H1 (cell line): ENCODE measurements at regions not wholly inside any gene's neighbourhood (a gene's known extent, or its start where the extent isn't known, plus 50 kb on each side); places are given as distances from the start of the nearest gene placed in this dataset.

Source experiments
- CTCF ChIA-PET: fragments of 300-600 bp; sonication (Branson Sonifier 250); formaldehyde crosslinking; loops from one replicate; lab custom pipeline; 2021; ENCODE audit not compliant: partially characterized antibody; lab: Charles Lee
- POLR2A ChIA-PET: fragments of 300-600 bp; sonication (Branson Sonifier 250); formaldehyde crosslinking; loops from one replicate; lab custom pipeline; 2021; ENCODE audit warnings: inconsistent platforms; ENCODE audit not compliant: partially characterized antibody; lab: Charles Lee
- DNase-seq, 2 experiments: peaks; one replicate each; pipeline versions ENCODE4 v3.0.0 to v3.0.0-alpha.2; 2010 to 2022; ENCODE audit warnings: low spot score in 2 of 2, low read depth in 1 of 2, mixed read lengths in 1 of 2
- FAIRE-seq: peaks from 2 replicates; lab custom pipeline; 2011; peaks lifted over from hg19 to GRCh38; lab: Jason Lieb, UNC
- H2AFZ ChIP-seq: 2 replicates; pipeline ENCODE4 v1.8.1; 2012; ENCODE audit warnings: low read length, inconsistent platforms
- H2AK5ac ChIP-seq: 2 replicates; pipeline ENCODE4 v1.6.1; 2013; ENCODE audit warnings: low read depth, low read length
- H2BK120ac ChIP-seq: replicated peaks from 2 replicates; pipeline ENCODE3; 2013; ENCODE audit warnings: low read depth, low read length, inconsistent platforms
- H2BK12ac ChIP-seq: 2 replicates; pipeline ENCODE4 v1.6.1; 2013; ENCODE audit warnings: low read depth, low read length
- H2BK15ac ChIP-seq: 2 replicates; pipeline ENCODE4 v1.6.1; 2013; ENCODE audit warnings: low read length
- H2BK20ac ChIP-seq: 2 replicates; pipeline ENCODE4 v1.6.1; 2013; ENCODE audit warnings: low read length
- H2BK5ac ChIP-seq: 2 replicates; pipeline ENCODE4 v1.6.1; 2013; ENCODE audit warnings: low read depth, low read length
- H3K14ac ChIP-seq: 2 replicates; pipeline ENCODE4 v1.6.1; 2013; ENCODE audit warnings: inconsistent platforms; ENCODE audit not compliant: insufficient read length
- H3K18ac ChIP-seq: 2 replicates; pipeline ENCODE4 v1.6.1; 2013; ENCODE audit warnings: low read length; ENCODE audit errors: extremely low read depth
- H3K23ac ChIP-seq: 2 replicates; pipeline ENCODE4 v1.6.1; 2013; ENCODE audit warnings: inconsistent platforms; ENCODE audit not compliant: insufficient read length
- H3K23me2 ChIP-seq: 2 replicates; pipeline ENCODE4 v1.6.1; 2013; ENCODE audit warnings: low read depth, low read length
- H3K27ac ChIP-seq: 2 replicates; pipeline ENCODE4 v1.6.1; 2011; ENCODE audit warnings: low read depth, low read length, inconsistent platforms
- H3K27me3 ChIP-seq, 4 experiments: replicated peaks in 1 of 4; 1 replicate in 1 of 4; 2 replicates in 3 of 4; pipeline versions ENCODE4 v1.6.1 to v1.8.1; 2011 to 2013; ENCODE audit warnings: low read length in 3 of 4, mild to moderate bottlenecking in 3 of 4, inconsistent platforms in 2 of 4, mixed read lengths in 2 of 4, moderate library complexity in 1 of 4; ENCODE audit not compliant: control insufficient read depth in 3 of 4, insufficient read depth in 3 of 4; ENCODE audit errors: extremely low read depth in 1 of 4
- H3K36me3 ChIP-seq, 4 experiments: 2 replicates each; pipeline versions ENCODE4 v1.6.1 to v1.8.1; 2011 to 2013; ENCODE audit warnings: mild to moderate bottlenecking in 4 of 4, low read length in 3 of 4, moderate library complexity in 2 of 4, control low read depth in 1 of 4, inconsistent platforms in 1 of 4; ENCODE audit not compliant: insufficient read depth in 4 of 4, control insufficient read depth in 2 of 4
- H3K4ac ChIP-seq: replicated peaks from 2 replicates; pipeline ENCODE3; 2013; ENCODE audit warnings: low read length, low read depth, mixed read lengths, inconsistent platforms; ENCODE audit not compliant: insufficient read length
- H3K4me1 ChIP-seq, 4 experiments: replicated peaks in 1 of 4; 1 replicate in 1 of 4; 2 replicates in 3 of 4; pipeline versions ENCODE4 v1.6.1 to v1.8.1; 2011 to 2013; ENCODE audit warnings: low read length in 3 of 4, inconsistent platforms in 2 of 4, mixed read lengths in 1 of 4; ENCODE audit not compliant: insufficient read depth in 4 of 4, control insufficient read depth in 3 of 4
- H3K4me2 ChIP-seq, 2 experiments: 2 replicates each; pipeline versions ENCODE4 v1.6.1 to v1.8.1; 2011 to 2013; ENCODE audit warnings: low read depth in 2 of 2, low read length in 2 of 2, control low read depth in 1 of 2, inconsistent platforms in 1 of 2, mild to moderate bottlenecking in 1 of 2; ENCODE audit not compliant: insufficient read depth in 1 of 2
- H3K4me3 ChIP-seq, 4 experiments: fragments of 200-600, 300-600 bp in 1 of 4; sonication (generic), shearing (Covaris generic), sonication (Bioruptor Twin) in 1 of 4; 2 replicates each; pipeline versions ENCODE4 v1.5.1 to v1.8.1; 2011 to 2016; ENCODE audit warnings: low read length in 4 of 4, low read depth in 3 of 4, control low read depth in 2 of 4, inconsistent platforms in 2 of 4, mild to moderate bottlenecking in 2 of 4, mixed read lengths in 1 of 4, moderate library complexity in 1 of 4; ENCODE audit not compliant: insufficient read depth in 2 of 4; ENCODE audit errors: extremely low read depth in 1 of 4
- H3K56ac ChIP-seq: replicated peaks from 2 replicates; pipeline ENCODE3; 2013; ENCODE audit warnings: low read depth, mild to moderate bottlenecking, mixed read lengths, low read length, inconsistent platforms; ENCODE audit not compliant: insufficient read length
- H3K79me1 ChIP-seq: 2 replicates; pipeline ENCODE4 v1.6.1; 2013; ENCODE audit warnings: low read depth, low read length, control low read depth
- H3K79me2 ChIP-seq, 2 experiments: 2 replicates each; pipeline versions ENCODE4 v1.6.1 to v1.8.1; 2012 to 2013; ENCODE audit warnings: low read length in 2 of 2, mild to moderate bottlenecking in 2 of 2, inconsistent platforms in 1 of 2; ENCODE audit not compliant: insufficient read depth in 2 of 2, control insufficient read depth in 1 of 2
- H3K9ac ChIP-seq, 4 experiments: replicated peaks in 1 of 4; 1 replicate in 1 of 4; 2 replicates in 3 of 4; pipeline versions ENCODE4 v1.6.1 to v1.8.1; 2011 to 2013; ENCODE audit warnings: low read depth in 3 of 4, low read length in 3 of 4, control low read depth in 2 of 4, mild to moderate bottlenecking in 2 of 4, moderate library complexity in 2 of 4, inconsistent platforms in 1 of 4; ENCODE audit errors: extremely low read depth in 1 of 4
- H3K9me3 ChIP-seq, 2 experiments: 2 replicates each; pipeline versions ENCODE4 v1.6.1 to v1.8.1; 2012 to 2013; ENCODE audit warnings: mild to moderate bottlenecking in 2 of 2, moderate library complexity in 2 of 2, control low read depth in 1 of 2, inconsistent platforms in 1 of 2, low read depth in 1 of 2, low read length in 1 of 2, mixed read lengths in 1 of 2; ENCODE audit not compliant: insufficient read depth in 2 of 2
- H4K20me1 ChIP-seq, 2 experiments: replicated peaks in 1 of 2; 2 replicates each; pipeline versions ENCODE3 to v1.8.1; 2011 to 2013; ENCODE audit warnings: inconsistent platforms in 2 of 2, low read length in 2 of 2, mild to moderate bottlenecking in 1 of 2; ENCODE audit not compliant: insufficient read depth in 2 of 2, control insufficient read depth in 1 of 2
- H4K5ac ChIP-seq: 2 replicates; pipeline ENCODE4 v1.6.1; 2013; ENCODE audit warnings: low read length, low read depth, mixed read lengths, inconsistent platforms; ENCODE audit not compliant: insufficient read length
- H4K8ac ChIP-seq: 2 replicates; pipeline ENCODE4 v1.8.0; 2013; ENCODE audit warnings: mild to moderate bottlenecking, moderate library complexity, low read length, inconsistent platforms; ENCODE audit not compliant: insufficient read depth; ENCODE audit errors: extremely low read depth
- H4K91ac ChIP-seq: replicated peaks from 2 replicates; pipeline ENCODE3; 2013; ENCODE audit warnings: low read length, mixed read lengths, inconsistent platforms; ENCODE audit not compliant: insufficient read length
- BRCA1 ChIP-seq: IDR thresholded peaks from 2 replicates; pipeline ENCODE4 v1.6.1; 2012; ENCODE audit warnings: low read depth, low read length, improper control_type of control experiment
- CBX8 ChIP-seq: fragments of 300-800, 300-1000 bp; sonication (generic); IDR thresholded peaks from 2 replicates; pipeline ENCODE4 v1.7.1; 2016; ENCODE audit warnings: low read depth, low read length, borderline replicate concordance
- CHD1 ChIP-seq: IDR thresholded peaks from 2 replicates; pipeline ENCODE4 v1.6.1; 2012; ENCODE audit warnings: low read depth, low read length, improper control_type of control experiment
- JUN ChIP-seq: IDR thresholded peaks from 2 replicates; pipeline ENCODE4 v1.6.1; 2011; ENCODE audit warnings: low read depth, mild to moderate bottlenecking, improper control_type of control experiment, low read length
- SP1 ChIP-seq: IDR thresholded peaks from 2 replicates; pipeline ENCODE4 v1.6.1; 2011; ENCODE audit warnings: low read depth, low read length
- SP2 ChIP-seq: IDR thresholded peaks from 2 replicates; pipeline ENCODE4 v1.6.1; 2012; ENCODE audit warnings: mild to moderate bottlenecking, low read length, inconsistent platforms
- TAF1 ChIP-seq: IDR thresholded peaks from 2 replicates; pipeline ENCODE4 v1.6.1; 2011; ENCODE audit warnings: mild to moderate bottlenecking, low read depth, low read length
- YY1 ChIP-seq: IDR thresholded peaks from 2 replicates; pipeline ENCODE4 v1.6.1; 2011; ENCODE audit warnings: low read depth, mild to moderate bottlenecking, low read length
- WGBS, 2 experiments: shearing (Covaris generic) in 1 of 2; methylation state at CpG; one replicate each; pipeline versions ENCODE4 v1.1.6 to v1.1.7; 2013 to 2015; ENCODE audit warnings: low lambda C conversion rate in 2 of 2, mixed read lengths in 2 of 2, inconsistent platforms in 1 of 2, low coverage in 1 of 2, missing lambda C conversion rate in 1 of 2; ENCODE audit not compliant: insufficient replicate concordance in 2 of 2, insufficient coverage in 1 of 2, insufficient read length in 1 of 2; ENCODE audit errors: extremely low coverage in 1 of 2, missing lambda C conversion rate in 1 of 2; 5-methylcytosine and 5-hydroxymethylcytosine counted together

DNA sequence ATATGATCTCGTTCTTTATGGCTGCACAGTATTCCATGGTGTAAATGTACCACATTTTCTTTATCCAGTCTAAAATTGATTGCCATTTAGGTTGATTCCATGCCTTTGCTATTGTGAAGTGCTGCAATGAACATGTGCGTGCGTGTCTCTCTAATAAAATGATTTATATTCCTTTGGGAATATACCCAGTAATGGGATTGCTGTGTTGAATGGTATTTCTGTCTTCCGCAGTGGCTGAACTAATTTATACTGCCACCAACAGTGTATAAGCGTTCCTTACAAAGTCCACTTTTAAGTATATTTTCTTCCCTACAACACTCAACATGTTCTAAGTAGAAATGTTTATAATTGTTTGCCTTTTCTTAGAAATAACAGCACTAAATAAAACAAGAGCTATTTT lies 521.9 kb downstream of the DTWD2 start:
- CTCF ChIA-PET = no interaction called here
- no peak for TF ChIP-seq SP1
- TF ChIP-seq YY1 = no peak
- no peak for TF ChIP-seq SP2
- no peak for TF ChIP-seq BRCA1
- no peak for TF ChIP-seq CHD1
- TF ChIP-seq CBX8 = no peak
- no peak for TF ChIP-seq TAF1
- no peak for TF ChIP-seq JUN
- FAIRE-seq = no peak

More for the DNA sequence above, 521.9 kb downstream of the DTWD2 start:
- Histone ChIP-seq H3K79me1 (no peaks in the 10 kb centered on the region), H3K27ac (no peak overlapping the region), H3K36me3 (no peaks in the 10 kb centered on the region), H4K20me1 (no peaks in the 10 kb centered on the region), H3K14ac (no peak overlapping the region), H3K4me3 (no peak overlapping the region), H3K56ac (no peak overlapping the region), H3K27me3 (no peaks in the 10 kb centered on the region), H3K23me2 (no peaks in the 10 kb centered on the region), H3K23ac (no peak overlapping the region), H3K9me3 (no peaks in the 10 kb centered on the region), H3K9ac (no peak overlapping the region), H2BK15ac (no peak overlapping the region), H2BK5ac (no peak overlapping the region), H2BK20ac (no peak overlapping the region), H3K4me2 (no peak overlapping the region), H3K4me1 (peaks cover 0 to 3% (median 0%) of the 10 kb centered on the region in 4 experiments; a peak in 1 of 7 replicates), H3K4ac (no peak overlapping the region), H4K5ac (no peak overlapping the region), H2BK120ac (no peak overlapping the region), H2AFZ (no peak overlapping the region), H4K8ac (no peak overlapping the region), H2AK5ac (no peak overlapping the region), H2BK12ac (no peak overlapping the region), H3K79me2 (no peaks in the 10 kb centered on the region), H4K91ac (no peak overlapping the region), H3K18ac (no peak overlapping the region)
- POLR2A ChIA-PET = no interaction called here
- WGBS, 2 experiments = 91% methylated on average over 5 of the region's 5 CpGs; no CpG with 5 or more reads in 1 of the 2 experiments
- DNase-seq = no peak
